HL-60 (cell line): ENCODE measurements at regions not wholly inside any gene's neighbourhood (a gene's known extent, or its start where the extent isn't known, plus 50 kb on each side); places are given as distances from the start of the nearest gene placed in this dataset.

Experiments
- CTCF ChIP-seq: IDR thresholded peaks from one replicate; pipeline ENCODE4 v1.5.1; 2011; ENCODE audit warnings: low read length, control low read depth, inconsistent platforms; ENCODE audit not compliant: insufficient read depth
- GABPA ChIP-seq: IDR thresholded peaks from 2 replicates; pipeline ENCODE4 v1.6.1; 2012; ENCODE audit warnings: low read depth
- REST ChIP-seq: IDR thresholded peaks from 2 replicates; pipeline ENCODE4 v1.6.1; 2012; ENCODE audit warnings: low read depth; ENCODE audit not compliant: insufficient replicate concordance

- TF ChIP-seq REST (no peak), CTCF (no peak), GABPA (no peak)
These were observed 1490.1 kb upstream of the IGFBP7 start for GRCh38 chr4:58600290-58600689.
